ENCODE measurements at regions not wholly inside any gene's neighbourhood (a gene's known extent, or its start where the extent isn't known, plus 50 kb on each side); places are given as distances from the start of the nearest gene placed in this dataset.

DNA sequence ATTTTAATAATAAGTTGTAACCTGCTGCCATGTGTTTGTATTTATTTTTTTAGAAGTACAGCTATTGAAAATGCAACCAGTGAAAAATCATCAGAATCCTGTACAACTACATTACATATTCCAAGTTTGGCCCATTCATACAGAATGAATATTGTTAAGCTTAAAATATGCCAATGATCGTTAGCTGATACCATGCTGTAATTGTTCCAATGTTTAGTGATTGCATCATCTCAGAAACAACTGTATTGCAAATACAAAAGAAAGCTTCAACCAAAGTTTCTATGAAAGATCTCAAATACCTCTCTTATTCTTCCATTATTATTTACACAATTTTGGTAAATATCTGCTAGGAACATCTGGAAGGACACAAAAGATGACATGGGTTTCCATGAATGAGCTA lies 51.6 kb upstream of the ALCAM start:
- intact Hi-C loops (cut with DNase I): no loop called here
- Histone ChIP-seq H3K4me1 (no peaks in the 10 kb centered on the region), H3K4me3 (no peak overlapping the region), H3K36me3 (no peaks in the 10 kb centered on the region), H3K27me3 (no peaks in the 10 kb centered on the region), H3K27ac (no peak overlapping the region), H3K9me3 (no peaks in the 10 kb centered on the region)
- 70 to 76% methylated on average over 1 of the region's 1 CpG for WGBS, 2 donors
- no peak for TF ChIP-seq POLR2AphosphoS5 (IDR thresholded peaks at IDR 0.05)
- no peak for TF ChIP-seq POLR2A (IDR thresholded peaks at IDR 0.05)
- no peak for TF ChIP-seq EP300 (IDR thresholded peaks at IDR 0.05)
- TF ChIP-seq, protein P1, sequence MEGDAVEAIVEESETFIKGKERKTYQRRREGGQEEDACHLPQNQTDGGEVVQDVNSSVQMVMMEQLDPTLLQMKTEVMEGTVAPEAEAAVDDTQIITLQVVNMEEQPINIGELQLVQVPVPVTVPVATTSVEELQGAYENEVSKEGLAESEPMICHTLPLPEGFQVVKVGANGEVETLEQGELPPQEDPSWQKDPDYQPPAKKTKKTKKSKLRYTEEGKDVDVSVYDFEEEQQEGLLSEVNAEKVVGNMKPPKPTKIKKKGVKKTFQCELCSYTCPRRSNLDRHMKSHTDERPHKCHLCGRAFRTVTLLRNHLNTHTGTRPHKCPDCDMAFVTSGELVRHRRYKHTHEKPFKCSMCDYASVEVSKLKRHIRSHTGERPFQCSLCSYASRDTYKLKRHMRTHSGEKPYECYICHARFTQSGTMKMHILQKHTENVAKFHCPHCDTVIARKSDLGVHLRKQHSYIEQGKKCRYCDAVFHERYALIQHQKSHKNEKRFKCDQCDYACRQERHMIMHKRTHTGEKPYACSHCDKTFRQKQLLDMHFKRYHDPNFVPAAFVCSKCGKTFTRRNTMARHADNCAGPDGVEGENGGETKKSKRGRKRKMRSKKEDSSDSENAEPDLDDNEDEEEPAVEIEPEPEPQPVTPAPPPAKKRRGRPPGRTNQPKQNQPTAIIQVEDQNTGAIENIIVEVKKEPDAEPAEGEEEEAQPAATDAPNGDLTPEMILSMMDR (IDR thresholded peaks at IDR 0.05): no peak
- no peak for DNase-seq

DNA sequence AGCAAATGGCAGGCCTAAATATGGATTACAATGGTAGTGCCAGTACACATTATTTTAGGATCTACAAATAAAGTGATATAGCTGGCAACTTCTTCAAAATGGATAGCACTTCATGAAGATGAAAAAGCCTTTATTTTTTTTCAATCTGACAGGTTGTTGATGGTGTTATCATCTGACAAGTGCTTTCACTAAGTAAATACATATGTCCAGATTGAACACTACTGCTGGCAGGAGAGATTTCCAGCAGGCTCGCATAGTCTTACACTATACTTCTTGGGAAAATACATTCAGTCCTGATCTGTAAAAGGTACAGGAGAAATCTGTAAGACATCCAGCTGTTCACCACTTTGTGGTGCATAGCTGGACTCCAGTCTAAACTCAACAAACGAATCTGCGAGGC lies 50.9 kb upstream of the ALCAM start:
- Histone ChIP-seq H3K9me3 (no peaks in the 10 kb centered on the region), H3K4me1 (no peaks in the 10 kb centered on the region), H3K36me3 (no peaks in the 10 kb centered on the region), H3K27ac (no peak overlapping the region), H3K4me3 (no peak overlapping the region), H3K27me3 (no peaks in the 10 kb centered on the region)
- no peak for TF ChIP-seq POLR2AphosphoS5 (IDR thresholded peaks at IDR 0.05)
- no peak for TF ChIP-seq EP300 (IDR thresholded peaks at IDR 0.05)
- no peak for TF ChIP-seq POLR2A (IDR thresholded peaks at IDR 0.05)
- TF ChIP-seq, protein P1 (IDR thresholded peaks at IDR 0.05): no peak
- WGBS, 2 donors: 74 to 75% methylated on average over 3 of the region's 3 CpGs
- intact Hi-C loops (cut with DNase I): no loop called here
- no peak for DNase-seq

DNA sequence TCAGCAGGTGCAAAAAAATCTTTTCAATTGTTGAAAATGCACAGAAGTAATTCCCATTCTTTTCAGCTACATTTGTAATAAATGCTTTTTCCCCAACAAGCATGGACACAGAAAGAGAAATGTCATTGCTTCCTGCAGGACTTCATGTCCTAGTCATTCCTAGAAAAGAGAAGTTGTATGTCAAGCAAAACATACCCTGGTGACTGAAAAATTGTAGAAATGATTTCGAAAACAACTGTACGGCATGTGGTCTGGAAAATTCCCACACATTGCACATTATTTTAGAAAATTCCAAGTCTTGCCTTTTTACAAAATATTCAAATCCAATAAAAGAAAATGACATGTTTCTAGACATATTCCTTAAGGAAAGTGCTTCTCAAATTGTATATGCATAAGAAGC lies 50.4 kb upstream of the ALCAM start:
- DNase-seq: no peak
- Histone ChIP-seq H3K27ac (no peak overlapping the region), H3K9me3 (no peaks in the 10 kb centered on the region), H3K36me3 (no peaks in the 10 kb centered on the region), H3K4me1 (no peaks in the 10 kb centered on the region), H3K27me3 (no peaks in the 10 kb centered on the region), H3K4me3 (no peak overlapping the region)
- no peak for TF ChIP-seq EP300 (IDR thresholded peaks at IDR 0.05)
- TF ChIP-seq, protein P1 (IDR thresholded peaks at IDR 0.05): no peak
- TF ChIP-seq POLR2A (IDR thresholded peaks at IDR 0.05): no peak
- no peak for TF ChIP-seq POLR2AphosphoS5 (IDR thresholded peaks at IDR 0.05)
- WGBS, 2 donors: 82 to 88% methylated on average over 2 of the region's 2 CpGs
- intact Hi-C loops (cut with DNase I): no loop called here

Small RNA genes lying in the stretch of these regions (small RNA-seq; reads per million reads assigned to genes)
- gene MIR548AB (0 reads per million in 3 donors), gene NDUFA4P2 (0 reads per million in 3 donors), gene RNU1-43P (0 reads per million in 3 donors), gene RNU6-461P (0 reads per million in 3 donors), gene TUBBP11 (0 reads per million in 3 donors)

Measured in sigmoid colon (tissue), 6 donors.